HepG2 (cell line): ENCODE measurements at regions not wholly inside any gene's neighbourhood (a gene's known extent, or its start where the extent isn't known, plus 50 kb on each side); places are given as distances from the start of the nearest gene placed in this dataset.

Experiments
- BRCA1 ChIP-seq: sonication (generic); formaldehyde crosslinking; IDR thresholded peaks from 2 replicates; pipeline ENCODE4 v1.4.0; 2020; ENCODE audit warnings: missing genetic modification reagents
- CCAR2 ChIP-seq: fragments of 200-400 bp; formaldehyde crosslinking; optimal IDR thresholded peaks from 2 replicates; pipeline ENCODE3; 2018; ENCODE audit warnings: low read depth, mild to moderate bottlenecking, low read length, moderate library complexity
- CTCF ChIP-seq: sonication (generic); formaldehyde crosslinking; IDR thresholded peaks from 2 replicates; pipeline ENCODE4 v1.5.0; 2020; ENCODE audit warnings: mild to moderate bottlenecking, missing genetic modification reagents, moderate library complexity
- HNRNPUL1 ChIP-seq: fragments of 200-400 bp; formaldehyde crosslinking; IDR thresholded peaks from 2 replicates; pipeline ENCODE4 v1.6.1; 2017; ENCODE audit warnings: low read depth, mild to moderate bottlenecking, low read length, moderate library complexity
- ZNF281 ChIP-seq: sonication (generic); formaldehyde crosslinking; IDR thresholded peaks from 2 replicates; pipeline ENCODE4 v1.4.0; 2020; ENCODE audit warnings: missing genetic modification reagents, borderline replicate concordance
- ZNF460 ChIP-seq: sonication (generic); formaldehyde crosslinking; IDR thresholded peaks from 2 replicates; pipeline ENCODE4 v1.5.1; 2020; ENCODE audit warnings: missing genetic modification reagents, mild to moderate bottlenecking, borderline replicate concordance

DNA sequence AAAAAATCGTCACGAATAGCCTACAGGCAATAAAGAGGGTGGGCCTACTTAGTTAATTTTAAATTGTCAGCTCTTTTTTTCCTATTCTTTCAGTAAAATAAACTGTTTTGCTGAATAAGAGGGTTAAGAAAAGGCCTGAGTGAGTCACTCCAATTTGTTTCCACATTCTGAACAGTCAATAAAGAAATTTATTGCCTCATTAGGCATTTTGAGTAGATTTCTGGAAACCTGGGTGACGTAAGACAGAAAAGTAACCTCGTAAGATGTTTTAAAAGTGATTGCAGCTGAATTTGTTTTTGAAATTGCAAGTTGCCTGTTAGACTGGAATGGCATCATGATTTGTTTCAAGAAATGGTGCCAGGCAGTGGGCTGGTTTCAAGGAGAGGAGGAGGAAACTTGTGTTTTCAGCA lies 439.3 kb downstream of the USP25 start:
- TF ChIP-seq BRCA1 (CRISPR knock-in tag) (no peak), ZNF460 (CRISPR knock-in tag) (no peak), CTCF (CRISPR knock-in tag) (no peak), ZNF281 (CRISPR knock-in tag) (no peak), CCAR2 (no peak), HNRNPUL1 (no peak)
